K562 (cell line): ENCODE measurements at regions not wholly inside any gene's neighbourhood (a gene's known extent, or its start where the extent isn't known, plus 50 kb on each side); places are given as distances from the start of the nearest gene placed in this dataset.
A peak's percentile ranks its signal among the peaks of the same experiment; 100 is the strongest.

Source experiments
- ATAC-seq: fragments of 200-7000 bp; cut with Tn5 transposase; 3 replicates; pipeline ENCODE4 v1.9.1; 2020; ENCODE audit warnings: moderate library complexity
- BruUV-seq: library from RNA; stranded (reverse); fragments of 400-500 nt; replicated peaks from 2 replicates; lab custom pipeline; 2021; lab: Mats Ljungman, UMichigan
- CTCF ChIA-PET: fragments of 300-600 bp; formaldehyde crosslinking; extraction: SDS; loops from one replicate; lab custom pipeline; 2021; ENCODE audit warnings: low intra/inter-chr PET ratio; lab: Yijun Ruan, JAX
- POLR2A ChIA-PET: fragments of 300-600, 350-650 bp; sonication (Branson Sonifier 250); formaldehyde crosslinking; extraction: SDS; loops from one replicate; lab custom pipeline; 2021; ENCODE audit warnings: antibody characterized with exemption, inconsistent platforms; lab: Yijun Ruan, JAX
- DNase-seq, 4 experiments: peaks; one replicate each; pipeline versions ENCODE4 v3.0.0 to v3.0.0-alpha.2; 2011 to 2018; ENCODE audit warnings: low spot score in 3 of 4, mixed read lengths in 3 of 4; ENCODE audit errors: extremely low read depth in 1 of 4
- FAIRE-seq: peaks from 2 replicates; lab custom pipeline; 2011; peaks lifted over from hg19 to GRCh38; lab: Jason Lieb, UNC
- H2AFZ ChIP-seq: 2 replicates; pipeline ENCODE4 v1.6.0; 2011; ENCODE audit warnings: low read depth, low read length, control low read depth, inconsistent platforms
- H3K27ac ChIP-seq: fragments of 200-600 bp; 3 replicates; pipeline ENCODE4 v1.8.0; 2011; ENCODE audit warnings: low read depth, mild to moderate bottlenecking, control low read depth, inconsistent platforms, low read length, moderate library complexity, mixed read lengths; ENCODE audit errors: extremely low read depth
- H3K27me3 ChIP-seq, 2 experiments: fragments of 300-600 bp in 1 of 2; 2 replicates in 1 of 2; 3 replicates in 1 of 2; pipeline versions ENCODE4 v1.6.0 to v1.8.0; 2011; ENCODE audit warnings: inconsistent platforms in 2 of 2, low read length in 2 of 2, mild to moderate bottlenecking in 1 of 2, mixed read lengths in 1 of 2, moderate library complexity in 1 of 2; ENCODE audit not compliant: control insufficient read depth in 2 of 2, insufficient read depth in 2 of 2
- H3K36me3 ChIP-seq: fragments of 300-600 bp; 3 replicates; pipeline ENCODE4 v1.8.0; 2011; ENCODE audit warnings: mild to moderate bottlenecking, low read length, inconsistent platforms; ENCODE audit not compliant: control insufficient read depth, insufficient read depth
- H3K4me1 ChIP-seq, 2 experiments: fragments of 200-600 bp in 1 of 2; replicated peaks in 1 of 2; 2 replicates in 1 of 2; 3 replicates in 1 of 2; pipeline versions ENCODE4 v1.5.1 to v1.8.0; 2011; ENCODE audit warnings: inconsistent platforms in 2 of 2, low read length in 2 of 2, mild to moderate bottlenecking in 1 of 2, mixed read lengths in 1 of 2, moderate library complexity in 1 of 2; ENCODE audit not compliant: control insufficient read depth in 2 of 2, insufficient read depth in 2 of 2
- H3K4me2 ChIP-seq: 2 replicates; pipeline ENCODE4 v1.6.1; 2011; ENCODE audit warnings: low read length, control low read depth, inconsistent platforms, mixed read lengths; ENCODE audit not compliant: insufficient read depth
- H3K4me3 ChIP-seq: fragments of 200-600 bp; sonication (generic), shearing (Covaris generic); 2 replicates; pipeline ENCODE4 v1.5.1; 2016; ENCODE audit warnings: control low read depth, inconsistent platforms
- H3K79me2 ChIP-seq: fragments of 200-600 bp; 3 replicates; pipeline ENCODE4 v1.8.0; 2011; ENCODE audit warnings: low read length, inconsistent platforms; ENCODE audit not compliant: control insufficient read depth, insufficient read depth
- H3K9ac ChIP-seq, 2 experiments: 2 replicates each; pipeline versions ENCODE4 v1.6.0 to v1.6.1; 2011; ENCODE audit warnings: low read depth in 2 of 2, low read length in 2 of 2, control low read depth in 1 of 2, inconsistent platforms in 1 of 2, mild to moderate bottlenecking in 1 of 2, mixed read lengths in 1 of 2; ENCODE audit not compliant: insufficient read depth in 1 of 2
- H3K9me1 ChIP-seq: one replicate; pipeline ENCODE4 v1.6.0; 2011; ENCODE audit warnings: inconsistent platforms, mild to moderate bottlenecking, low read length, moderate library complexity; ENCODE audit not compliant: control insufficient read depth, insufficient read depth
- H3K9me3 ChIP-seq: replicated peaks from 2 replicates; pipeline ENCODE4 v1.5.1; 2011; ENCODE audit warnings: low read depth, low read length, inconsistent platforms; ENCODE audit not compliant: control insufficient read depth, insufficient read depth
- H4K20me1 ChIP-seq: replicated peaks from 2 replicates; pipeline ENCODE4 v1.6.1; 2011; ENCODE audit warnings: low read length, inconsistent platforms, mixed read lengths; ENCODE audit not compliant: control insufficient read depth, insufficient read depth
- HNRNPK ChIP-seq: fragments of 200-400 bp; formaldehyde crosslinking; IDR thresholded peaks from one replicate; pipeline ENCODE4 v1.6.1; 2018; ENCODE audit warnings: mild to moderate bottlenecking, low read depth, low read length; ENCODE audit not compliant: poor library complexity, severe bottlenecking
- NR2C1 ChIP-seq, 2 experiments: fragments of 450-650 bp; IDR thresholded peaks; 2 replicates each; pipeline ENCODE4 v1.6.1; 2017; ENCODE audit warnings: mild to moderate bottlenecking in 2 of 2, antibody characterized with exemption in 1 of 2, inconsistent platforms in 1 of 2, missing compliant biosample characterization in 1 of 2, missing genetic modification characterization in 1 of 2
- PCBP1 ChIP-seq: fragments of 200-400 bp; formaldehyde crosslinking; IDR thresholded peaks from 2 replicates; pipeline ENCODE4 v1.6.1; 2018; ENCODE audit warnings: mild to moderate bottlenecking, low read depth, low read length; ENCODE audit not compliant: poor library complexity, severe bottlenecking
- SETDB1 ChIP-seq: IDR thresholded peaks from one replicate; pipeline ENCODE4 v1.6.1; 2012; ENCODE audit warnings: low read length, control low read depth, inconsistent platforms
- ZC3H4 ChIP-seq: sonication (generic); formaldehyde crosslinking; IDR thresholded peaks from 2 replicates; pipeline ENCODE4 v1.9.0; 2021; ENCODE audit warnings: missing genetic modification reagents, borderline replicate concordance
- ZNF263 ChIP-seq: sonication (generic); formaldehyde crosslinking; IDR thresholded peaks from 2 replicates; pipeline ENCODE4 v1.8.0; 2022; ENCODE audit warnings: mild to moderate bottlenecking, missing genetic modification reagents, borderline replicate concordance
- WGBS: fragments of 100-300 bp; shearing (Covaris generic); methylation state at CpG from one replicate; pipeline ENCODE4 v1.1.6; 2016; ENCODE audit warnings: low coverage, mixed read lengths; ENCODE audit not compliant: insufficient coverage; ENCODE audit errors: missing lambda C conversion rate; 5-methylcytosine and 5-hydroxymethylcytosine counted together
- in situ Hi-C: fragments of 300-500 bp; cut with MboI; formaldehyde crosslinking; loops from 4 replicates; pipeline ENCODE4 v1.15.0; 2018; ENCODE audit warnings: inconsistent platforms, mixed read lengths
- intact Hi-C: fragments of 100-400 bp; cut with micrococcal nuclease; formaldehyde crosslinking; loops from 2 replicates; pipeline ENCODE4 v1.14.2; 2022
- TF ChIP-seq, protein P1 (sequence below): sonication (generic); formaldehyde crosslinking; IDR thresholded peaks from 2 replicates; pipeline ENCODE4 v1.8.0; 2022; ENCODE audit warnings: mild to moderate bottlenecking, missing genetic modification reagents

DNA sequence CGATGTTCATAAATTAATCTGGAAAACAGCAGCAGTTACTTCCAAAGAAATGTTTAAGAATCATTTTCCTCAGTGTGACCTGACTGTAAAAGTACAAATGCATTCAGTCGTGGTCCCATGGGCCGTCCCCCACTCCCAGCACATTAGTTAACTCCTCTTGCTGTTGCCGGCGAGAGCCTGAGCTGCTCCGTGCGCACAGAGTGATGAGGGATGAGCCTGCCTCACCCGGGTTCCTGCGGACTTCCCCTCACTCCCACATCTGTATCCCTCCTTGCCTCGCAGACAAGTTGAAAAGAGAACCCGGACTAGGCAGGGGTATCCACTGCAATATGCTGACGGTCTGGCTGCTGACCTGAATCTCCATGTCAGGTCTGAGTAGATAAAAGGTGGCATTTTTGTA is 861.7 kb upstream of the NR2F2 start:
- Histone ChIP-seq H3K36me3 (no peaks in the 10 kb centered on the region), H4K20me1 (no peaks in the 10 kb centered on the region), H3K9ac (no peak overlapping the region), H3K27me3 (peaks cover 0 to 11% of the 10 kb centered on the region in 2 experiments; a peak in 3 of 5 replicates), H3K9me3 (no peaks in the 10 kb centered on the region), H3K27ac (no peak overlapping the region), H3K4me2 (no peak overlapping the region), H3K79me2 (no peaks in the 10 kb centered on the region), H2AFZ (no peak overlapping the region), H3K4me3 (no peak overlapping the region), H3K4me1 (no peaks in the 10 kb centered on the region), H3K9me1 (no peaks in the 10 kb centered on the region)
- no peak for TF ChIP-seq PCBP1
- 0 out of 2 replicates have a peak, but pooled peaks have one; percentile 27 for TF ChIP-seq ZNF263
- TF ChIP-seq, protein P1, sequence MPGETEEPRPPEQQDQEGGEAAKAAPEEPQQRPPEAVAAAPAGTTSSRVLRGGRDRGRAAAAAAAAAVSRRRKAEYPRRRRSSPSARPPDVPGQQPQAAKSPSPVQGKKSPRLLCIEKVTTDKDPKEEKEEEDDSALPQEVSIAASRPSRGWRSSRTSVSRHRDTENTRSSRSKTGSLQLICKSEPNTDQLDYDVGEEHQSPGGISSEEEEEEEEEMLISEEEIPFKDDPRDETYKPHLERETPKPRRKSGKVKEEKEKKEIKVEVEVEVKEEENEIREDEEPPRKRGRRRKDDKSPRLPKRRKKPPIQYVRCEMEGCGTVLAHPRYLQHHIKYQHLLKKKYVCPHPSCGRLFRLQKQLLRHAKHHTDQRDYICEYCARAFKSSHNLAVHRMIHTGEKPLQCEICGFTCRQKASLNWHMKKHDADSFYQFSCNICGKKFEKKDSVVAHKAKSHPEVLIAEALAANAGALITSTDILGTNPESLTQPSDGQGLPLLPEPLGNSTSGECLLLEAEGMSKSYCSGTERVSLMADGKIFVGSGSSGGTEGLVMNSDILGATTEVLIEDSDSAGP (CRISPR knock-in tag), result no peak
- no peak for TF ChIP-seq HNRNPK
- TF ChIP-seq SETDB1, result no peak
- TF ChIP-seq ZC3H4 (CRISPR knock-in tag), result no peak
- TF ChIP-seq NR2C1 (IDR thresholded peaks at IDR 0.05), result no peak
- TF ChIP-seq NR2C1 (tag; IDR thresholded peaks at IDR 0.05), result no peak
- no peak for DNase-seq
- no TSS peak for BruUV-seq
- ChIA-PET CTCF (no interaction called here), POLR2A (no interaction called here)
- in situ Hi-C loops (no loop called here), intact Hi-C loops (no loop called here)
- ATAC-seq, result peak; percentile 21; the same call in 1 of the 3 replicates
- 7% methylated on average over 12 of the region's 12 CpGs for WGBS
- FAIRE-seq, result no peak
